HG03060 (cell line): ENCODE measurements at regions not wholly inside any gene's neighbourhood (a gene's known extent, or its start where the extent isn't known, plus 50 kb on each side); places are given as distances from the start of the nearest gene placed in this dataset.

Experiments
- ATAC-seq: cut with Tn5 transposase; IDR thresholded peaks from one replicate; pipeline ENCODE4 v1.9.1; 2021; ENCODE audit warnings: low read depth, moderate number of reproducible peaks; ENCODE audit not compliant: unreplicated experiment

GRCh38 chr19:28406966-28407365 lies 806.0 kb downstream of the UQCRFS1 start:
- no peak for ATAC-seq

GRCh38 chr19:28405346-28405742 lies 807.6 kb downstream of the UQCRFS1 start:
- no peak for ATAC-seq

- no peak for ATAC-seq
Measured at GRCh38 chr19:28404472-28404871, 808.5 kb downstream of the UQCRFS1 start.

- no peak for ATAC-seq
Measured at GRCh38 chr19:28403690-28404089, 809.3 kb downstream of the UQCRFS1 start.

DNA sequence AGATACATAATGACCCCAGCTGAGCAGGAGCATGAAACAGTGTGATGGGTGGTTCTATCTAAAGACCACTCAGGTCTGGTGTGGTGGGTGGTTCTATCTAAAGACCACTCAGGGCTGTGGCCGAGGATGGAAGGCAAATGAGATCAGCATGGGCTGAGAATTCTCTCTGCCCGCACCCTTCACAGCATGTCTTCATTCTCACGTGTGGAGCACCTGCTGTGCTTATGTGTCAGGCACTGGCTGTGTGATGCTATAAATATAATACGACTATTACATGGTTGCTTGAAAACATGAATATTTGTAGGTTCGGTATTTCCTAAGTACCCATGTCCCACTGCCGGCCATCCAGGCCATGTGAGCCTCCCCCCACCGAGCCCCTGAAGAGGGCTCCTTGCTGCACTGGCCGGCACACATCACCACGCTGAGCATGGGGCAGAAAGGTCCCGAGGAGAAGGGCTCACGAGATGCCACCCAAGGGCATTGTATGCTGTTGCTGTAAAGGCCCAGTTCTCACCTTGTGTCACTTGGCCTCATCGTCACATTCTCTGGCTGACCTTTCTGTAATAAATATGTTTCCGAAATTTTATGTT lies 810.2 kb downstream of the UQCRFS1 start:
- ATAC-seq, result no peak

DNA sequence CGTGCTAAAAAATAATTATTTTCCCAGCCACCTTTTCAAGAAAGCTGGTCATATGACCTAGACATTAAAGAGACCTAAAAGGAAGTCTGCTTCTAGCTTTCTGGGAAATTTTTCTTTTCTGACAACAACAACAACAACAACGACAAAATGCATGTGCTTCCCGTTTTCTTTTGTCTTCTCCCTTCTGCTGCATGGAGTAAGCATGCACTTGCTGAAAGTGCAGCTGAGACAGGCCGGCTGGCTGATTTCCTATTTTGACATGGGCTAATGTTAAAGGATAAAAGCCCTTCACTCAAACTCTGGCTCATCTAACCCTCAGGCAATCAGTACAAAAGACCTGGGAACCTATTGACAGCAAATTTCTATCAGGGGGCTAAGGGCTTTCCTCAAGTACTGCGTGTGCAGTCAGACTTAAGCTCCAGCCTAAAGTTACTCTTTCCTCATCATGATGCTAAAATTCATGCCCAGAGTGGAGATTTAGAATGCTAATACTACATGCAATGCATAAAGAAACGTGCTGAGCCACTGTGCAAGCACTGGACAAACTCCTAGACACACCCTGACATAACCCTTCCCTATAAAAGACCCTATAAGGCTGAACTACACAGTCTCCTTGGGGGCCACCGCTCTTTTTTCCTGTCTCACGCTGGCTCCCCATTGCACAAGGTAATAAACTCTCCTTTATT lies 811.1 kb downstream of the UQCRFS1 start:
- no peak for ATAC-seq

DNA sequence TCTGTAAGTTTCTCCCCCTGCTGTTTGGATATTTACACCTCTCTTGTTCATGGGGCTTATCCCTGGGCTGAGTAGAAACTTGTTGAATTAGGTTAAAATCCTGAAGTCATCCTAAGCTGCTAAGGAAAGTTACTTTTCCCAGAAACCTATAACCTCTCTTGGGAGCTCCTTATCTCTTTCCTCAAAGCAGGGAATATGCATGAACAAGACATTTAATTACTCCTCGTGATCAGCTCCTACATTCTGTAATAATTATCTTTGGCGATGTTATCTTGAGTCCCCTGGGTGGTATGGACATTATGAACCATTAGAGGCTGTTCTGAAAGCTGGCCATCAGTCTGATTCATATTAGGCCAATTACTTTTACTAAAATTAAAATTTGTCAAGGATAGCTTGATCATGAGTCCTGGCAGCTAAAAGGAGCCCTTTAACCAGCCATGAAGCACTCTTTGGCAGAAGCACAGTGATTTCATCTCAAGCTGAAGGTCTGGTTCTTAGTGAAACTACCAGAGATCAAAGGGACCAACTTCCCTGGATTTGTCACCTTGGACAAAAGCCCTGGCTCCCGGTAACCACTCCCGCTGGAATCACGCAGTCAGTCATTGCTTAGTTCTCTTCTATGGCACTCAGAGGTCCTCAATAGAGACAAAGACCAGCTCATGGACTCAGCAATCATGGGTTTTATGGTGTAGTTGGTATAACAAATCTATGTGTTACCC lies 811.8 kb downstream of the UQCRFS1 start:
- ATAC-seq, result no peak

DNA sequence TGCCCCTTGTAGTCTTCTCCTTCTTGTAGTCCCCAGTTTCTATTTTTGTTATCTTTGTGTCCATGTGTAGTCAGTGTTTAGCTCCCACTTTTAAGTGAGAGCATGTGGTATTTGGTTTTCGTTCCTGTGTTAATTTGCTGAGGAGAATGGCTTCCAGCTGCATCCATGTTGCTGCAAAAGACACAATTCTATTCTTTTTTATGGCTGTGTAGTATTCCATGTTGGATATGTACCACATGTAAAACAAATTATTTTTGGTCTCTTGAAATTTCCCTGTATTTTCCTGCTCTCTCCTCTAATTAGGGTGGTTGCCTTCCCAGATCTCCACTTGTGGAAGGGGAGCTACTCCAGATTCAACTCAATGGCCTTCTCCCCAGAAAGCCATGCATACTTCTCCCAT lies 813.8 kb downstream of the UQCRFS1 start:
- ATAC-seq, result no peak

GRCh38 chr19:28397800-28398199 lies 815.2 kb downstream of the UQCRFS1 start:
- no peak for ATAC-seq

GRCh38 chr19:28397306-28397705 lies 815.6 kb downstream of the UQCRFS1 start:
- no peak for ATAC-seq

DNA sequence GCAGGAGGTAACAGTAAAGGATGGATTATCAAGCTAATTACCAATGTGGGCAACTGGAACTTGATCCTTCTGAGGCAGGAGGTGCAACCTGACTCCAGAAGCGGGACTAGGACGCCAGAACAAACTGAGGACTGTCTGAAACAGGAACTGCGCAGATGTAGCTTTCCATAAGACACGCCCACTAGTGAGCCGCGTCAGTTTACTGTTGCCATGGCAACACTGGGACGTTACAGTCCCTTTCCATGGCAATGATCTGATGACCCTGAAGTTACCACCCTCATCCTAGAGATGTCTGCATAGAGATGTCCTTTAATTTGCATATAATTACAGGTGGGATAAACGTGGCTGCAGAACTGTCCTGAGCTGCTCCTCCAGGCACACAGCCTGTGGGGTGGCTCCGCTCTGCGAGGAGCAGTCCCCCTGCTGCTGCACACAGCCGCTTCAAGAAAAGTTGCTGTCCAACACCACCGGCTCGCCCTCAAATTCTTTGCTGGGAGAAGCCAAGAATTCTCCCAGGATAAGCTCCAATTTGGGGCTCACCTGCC lies 816.6 kb downstream of the UQCRFS1 start:
- ATAC-seq, result no peak

DNA sequence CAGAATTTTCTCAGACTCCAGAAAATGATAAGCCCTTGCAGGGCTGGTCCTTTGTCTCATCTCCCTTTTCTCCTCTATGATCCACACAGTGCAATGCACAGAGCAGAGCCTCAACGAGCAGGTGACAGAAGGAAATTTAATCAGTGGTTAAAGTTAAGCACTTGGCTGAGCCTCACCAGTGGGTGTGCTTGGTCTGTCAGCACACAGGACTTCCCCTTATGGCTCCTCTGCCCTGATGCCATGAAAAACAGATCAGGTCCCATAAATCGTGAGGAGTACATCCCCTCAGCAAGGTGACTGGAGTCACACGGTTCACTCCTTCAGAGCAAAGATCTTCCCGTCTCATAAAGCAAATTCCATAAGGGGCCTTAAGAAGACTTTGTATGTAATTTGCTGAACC lies 818.2 kb downstream of the UQCRFS1 start:
- no peak for ATAC-seq

DNA sequence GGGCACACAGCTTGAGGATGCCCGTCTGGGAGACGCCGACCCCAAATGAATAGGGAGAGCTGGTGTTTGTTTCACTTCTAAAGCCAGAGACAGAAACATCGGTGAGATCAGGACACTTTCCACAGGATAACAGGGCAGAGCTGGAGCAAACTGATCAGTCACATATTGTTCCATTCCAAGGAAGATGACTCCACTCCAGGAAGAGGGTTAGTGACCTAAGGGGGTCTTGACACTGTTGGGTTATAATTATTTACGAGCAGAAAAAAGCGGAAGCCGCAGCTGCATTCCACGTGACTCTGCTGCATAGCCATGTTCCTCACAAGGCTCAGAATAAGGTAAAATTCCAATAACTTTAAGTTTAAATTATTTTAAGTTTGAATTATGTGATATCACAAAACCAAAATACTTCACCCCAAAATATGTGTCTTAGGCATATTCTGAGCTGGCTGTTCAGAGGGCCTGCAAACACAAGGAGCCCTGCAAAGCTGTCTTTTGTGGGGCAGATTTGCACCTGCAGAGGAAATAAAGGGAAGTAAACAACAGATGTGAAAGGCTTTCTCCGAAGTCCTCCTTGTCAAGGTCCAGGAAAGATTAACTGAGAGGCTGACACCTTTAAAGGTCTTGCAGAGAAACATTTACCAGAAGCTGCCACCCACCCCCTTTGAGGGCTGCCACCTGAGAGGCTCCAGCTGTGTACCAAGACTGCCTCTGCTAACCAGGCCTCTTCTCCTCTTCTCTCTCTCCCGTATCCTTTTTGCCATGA lies 819.2 kb downstream of the UQCRFS1 start:
- ATAC-seq, result no peak

DNA sequence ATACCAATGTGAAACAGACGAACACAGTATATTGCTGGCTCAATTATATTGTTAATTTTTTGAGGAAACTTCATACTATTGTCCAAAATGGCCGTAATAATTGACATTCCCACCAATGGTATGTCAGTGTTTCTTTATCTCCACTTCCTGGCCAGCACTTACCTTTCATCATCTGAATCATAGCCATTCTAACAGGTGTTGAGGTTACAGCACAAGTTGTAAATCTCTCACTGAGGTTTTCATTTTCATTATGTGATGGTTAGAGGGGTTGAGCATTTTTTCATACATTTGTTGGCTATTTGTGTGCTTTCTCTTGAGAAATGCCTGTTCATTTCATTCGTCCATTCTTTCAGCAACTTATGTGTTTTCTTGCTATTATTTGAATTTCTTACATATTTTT lies 824.0 kb downstream of the UQCRFS1 start:
- no peak for ATAC-seq

GRCh38 chr19:28387507-28387906 lies 825.4 kb downstream of the UQCRFS1 start:
- ATAC-seq, result no peak

- no peak for ATAC-seq
Measured at GRCh38 chr19:28386470-28386869, 826.5 kb downstream of the UQCRFS1 start.

GRCh38 chr19:28386066-28386465 lies 826.9 kb downstream of the UQCRFS1 start:
- no peak for ATAC-seq

DNA sequence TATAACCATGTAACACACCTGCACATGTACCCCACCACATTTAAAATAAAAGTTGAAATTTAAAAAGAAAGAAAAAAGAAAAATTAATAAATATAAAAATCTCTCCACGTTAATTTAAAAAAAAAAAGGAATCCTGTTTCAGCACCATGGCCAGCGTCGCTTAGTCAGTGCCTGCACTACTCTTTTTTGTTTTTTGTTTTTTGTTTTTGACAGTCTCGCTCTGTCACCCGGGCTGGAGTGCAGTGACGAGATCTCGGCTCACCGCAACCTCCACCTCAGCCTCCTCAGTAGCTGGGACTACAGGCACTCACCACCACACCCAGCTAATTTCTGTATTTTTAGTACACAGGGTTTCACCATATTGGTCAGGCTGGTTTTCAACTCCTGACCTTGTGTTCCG lies 835.9 kb downstream of the UQCRFS1 start:
- no peak for ATAC-seq

- no peak for ATAC-seq
Measured at GRCh38 chr19:28374971-28375370, 838.0 kb downstream of the UQCRFS1 start.

GRCh38 chr19:28372576-28373247 lies 840.2 kb downstream of the UQCRFS1 start:
- ATAC-seq, result no peak
